ENCODE measurements at regions not wholly inside any gene's neighbourhood (a gene's known extent, or its start where the extent isn't known, plus 50 kb on each side); places are given as distances from the start of the nearest gene placed in this dataset.
"Not testable (repeated sequence)": the region's sequence is repeated elsewhere in the genome, so short reads cannot be mapped to it uniquely, and the experiment has no call there.

GRCh38 chr1:194813096-194813495, 1626.7 kb upstream of the B3GALT2 start:
- ATAC-seq (no peak), DNase-seq (no peak)
- no peak overlapping the region for H3K4me3 Mint-ChIP-seq
- no peaks in the 10 kb centered on the region for H3K4me1 Mint-ChIP-seq
- H3K27ac Mint-ChIP-seq: no peak overlapping the region
- H3K9me3 Mint-ChIP-seq: no peaks in the 10 kb centered on the region
- H3K27me3 Mint-ChIP-seq: no peaks in the 10 kb centered on the region

GRCh38 chr1:194809665-194810064, 1623.3 kb upstream of the B3GALT2 start:
- no peaks in the 10 kb centered on the region for H3K9me3 Mint-ChIP-seq
- no peaks in the 10 kb centered on the region for H3K27me3 Mint-ChIP-seq
- DNase-seq (no peak), ATAC-seq (no peak)
- no peak overlapping the region for H3K27ac Mint-ChIP-seq
- H3K4me1 Mint-ChIP-seq: no peaks in the 10 kb centered on the region
- no peak overlapping the region for H3K4me3 Mint-ChIP-seq

GRCh38 chr1:194809215-194809614, 1622.8 kb upstream of the B3GALT2 start:
- DNase-seq (no peak), ATAC-seq (no peak)
- Mint-ChIP-seq H3K9me3 (no peaks in the 10 kb centered on the region), H3K27ac (no peak overlapping the region), H3K27me3 (no peaks in the 10 kb centered on the region), H3K4me3 (no peak overlapping the region), H3K4me1 (no peaks in the 10 kb centered on the region)

- H3K4me3 Mint-ChIP-seq: no peak overlapping the region
Observed at GRCh38 chr1:194807530-194808220, 1621.3 kb upstream of the B3GALT2 start.

GRCh38 chr1:194802572-194802971, 1616.2 kb upstream of the B3GALT2 start:
- Mint-ChIP-seq H3K27ac (no peak overlapping the region), H3K4me1 (no peaks in the 10 kb centered on the region), H3K4me3 (no peak overlapping the region), H3K9me3 (no peaks in the 10 kb centered on the region), H3K27me3 (no peaks in the 10 kb centered on the region)
- ATAC-seq (no peak), DNase-seq (no peak)

More at GRCh38 chr1:194807530-194808220, 1621.3 kb upstream of the B3GALT2 start:
- DNase-seq (no peak), ATAC-seq (no peak)
- Mint-ChIP-seq H3K9me3 (no peaks in the 10 kb centered on the region), H3K27ac (no peak overlapping the region), H3K4me1 (no peaks in the 10 kb centered on the region), H3K27me3 (no peaks in the 10 kb centered on the region)

GRCh38 chr1:194795917-194796593, 1609.6 kb upstream of the B3GALT2 start:
- Mint-ChIP-seq H3K4me1 (no peaks in the 10 kb centered on the region), H3K27ac (no peak overlapping the region), H3K27me3 (no peaks in the 10 kb centered on the region), H3K9me3 (no peaks in the 10 kb centered on the region), H3K4me3 (no peak overlapping the region)
- DNase-seq (no peak), ATAC-seq (no peak)

- H3K27ac Mint-ChIP-seq: no peak overlapping the region
- no peak overlapping the region for H3K4me3 Mint-ChIP-seq
- H3K27me3 Mint-ChIP-seq: no peaks in the 10 kb centered on the region
- H3K4me1 Mint-ChIP-seq: no peaks in the 10 kb centered on the region
- H3K9me3 Mint-ChIP-seq: no peaks in the 10 kb centered on the region
- ATAC-seq (no peak), DNase-seq (no peak)
Observed at GRCh38 chr1:194787001-194787400, 1600.6 kb upstream of the B3GALT2 start.

GRCh38 chr1:194786027-194786426, 1599.6 kb upstream of the B3GALT2 start:
- no peak overlapping the region for H3K4me3 Mint-ChIP-seq
- DNase-seq (no peak), ATAC-seq (no peak)
- H3K27me3 Mint-ChIP-seq: no peaks in the 10 kb centered on the region
- H3K4me1 Mint-ChIP-seq: no peaks in the 10 kb centered on the region
- no peak overlapping the region for H3K27ac Mint-ChIP-seq
- peaks cover 0 to 9% of the 10 kb centered on the region in 2 donors for H3K9me3 Mint-ChIP-seq

- H3K4me3 Mint-ChIP-seq: no peak overlapping the region
- H3K27me3 Mint-ChIP-seq: no peaks in the 10 kb centered on the region
- no peak overlapping the region for H3K27ac Mint-ChIP-seq
- ATAC-seq (no peak), DNase-seq (no peak)
- no peaks in the 10 kb centered on the region for H3K4me1 Mint-ChIP-seq
- peaks cover 6 to 17% of the 10 kb centered on the region in 2 donors for H3K9me3 Mint-ChIP-seq
Observed at GRCh38 chr1:194776657-194777056, 1590.2 kb upstream of the B3GALT2 start.

GRCh38 chr1:194774535-194774934, 1588.1 kb upstream of the B3GALT2 start:
- Mint-ChIP-seq H3K27me3 (no peaks in the 10 kb centered on the region), H3K9me3 (peaks cover 6 to 9% of the 10 kb centered on the region in 2 donors), H3K4me3 (no peak overlapping the region), H3K4me1 (no peaks in the 10 kb centered on the region), H3K27ac (no peak overlapping the region)
- DNase-seq: no peak
- no peak for ATAC-seq

- H3K4me1 Mint-ChIP-seq: no peaks in the 10 kb centered on the region
- H3K27me3 Mint-ChIP-seq: no peaks in the 10 kb centered on the region
- no peak overlapping the region for H3K4me3 Mint-ChIP-seq
- no peaks in the 10 kb centered on the region for H3K9me3 Mint-ChIP-seq
- H3K27ac Mint-ChIP-seq: no peak overlapping the region
- DNase-seq (no peak), ATAC-seq (no peak)
Observed at GRCh38 chr1:194755241-194755994, 1569.0 kb upstream of the B3GALT2 start.

- H3K27me3 Mint-ChIP-seq, ATAC-seq, H3K27ac Mint-ChIP-seq, DNase-seq, H3K9me3 Mint-ChIP-seq, H3K4me3 Mint-ChIP-seq, H3K4me1 Mint-ChIP-seq: not testable (repeated sequence)
Observed at GRCh38 chr1:194738843-194739242, 1552.4 kb upstream of the B3GALT2 start.

- Mint-ChIP-seq H3K4me1 (no peaks in the 10 kb centered on the region), H3K27me3 (no peaks in the 10 kb centered on the region), H3K27ac (no peak overlapping the region), H3K9me3 (no peaks in the 10 kb centered on the region), H3K4me3 (no peak overlapping the region)
- no peak for DNase-seq
- ATAC-seq: no peak
Observed at GRCh38 chr1:194734970-194735369, 1548.6 kb upstream of the B3GALT2 start.

- no peaks in the 10 kb centered on the region for H3K4me1 Mint-ChIP-seq
- no peaks in the 10 kb centered on the region for H3K27me3 Mint-ChIP-seq
- no peak overlapping the region for H3K27ac Mint-ChIP-seq
- H3K4me3 Mint-ChIP-seq: no peak overlapping the region
- ATAC-seq: no peak
- no peaks in the 10 kb centered on the region for H3K9me3 Mint-ChIP-seq
- DNase-seq: no peak
Observed at GRCh38 chr1:194731025-194731424, 1544.6 kb upstream of the B3GALT2 start.

- no peak for ATAC-seq
- Mint-ChIP-seq H3K27ac (no peak overlapping the region), H3K4me1 (no peaks in the 10 kb centered on the region), H3K27me3 (no peaks in the 10 kb centered on the region), H3K9me3 (no peaks in the 10 kb centered on the region), H3K4me3 (no peak overlapping the region)
- no peak for DNase-seq
Observed at GRCh38 chr1:194730304-194730703, 1543.9 kb upstream of the B3GALT2 start.

GRCh38 chr1:194723067-194723466, 1536.7 kb upstream of the B3GALT2 start:
- Mint-ChIP-seq H3K9me3 (no peaks in the 10 kb centered on the region), H3K27me3 (no peaks in the 10 kb centered on the region), H3K4me1 (no peaks in the 10 kb centered on the region), H3K27ac (no peak overlapping the region), H3K4me3 (no peak overlapping the region)
- DNase-seq (no peak), ATAC-seq (no peak)
